ENCODE measurements at regions not wholly inside any gene's neighbourhood (a gene's known extent, or its start where the extent isn't known, plus 50 kb on each side); places are given as distances from the start of the nearest gene placed in this dataset.

- FAIRE-seq (no peak), DNase-seq (ENCODE audit: low read depth, low spot score) (no peak)
- Histone ChIP-seq H3K9me3 (ENCODE audit: control insufficient read depth, low read depth, low read length) (no peaks in the 10 kb centered on the region), H3K4me1 (ENCODE audit: control insufficient read depth, extremely low read depth, insufficient read depth, low read length) (no peaks in the 10 kb centered on the region), H3K4me2 (ENCODE audit: control insufficient read depth, extremely low read depth, insufficient read depth, low read depth, low read length) (no peak overlapping the region), H3K27ac (ENCODE audit: control insufficient read depth, insufficient read depth, low read length) (no peak overlapping the region), H2AFZ (ENCODE audit: control insufficient read depth, low read length) (no peak overlapping the region), H3K27me3 (ENCODE audit: control insufficient read depth, extremely low read depth, insufficient read depth, low read length) (no peaks in the 10 kb centered on the region), H3K36me3 (ENCODE audit: control insufficient read depth in 2 of 2, extremely low read depth in 1 of 2, insufficient read depth in 2 of 2, low read length in 2 of 2) (no peaks in the 10 kb centered on the region), H3K4me3 (ENCODE audit: control insufficient read depth in 2 of 3, extremely low read depth in 1 of 3, insufficient read depth in 2 of 3, low read depth in 1 of 3, low read length in 3 of 3) (no peak overlapping the region), H3K79me2 (ENCODE audit: control insufficient read depth, insufficient read depth, low read length) (no peaks in the 10 kb centered on the region), H3K9me1 (ENCODE audit: control insufficient read depth, extremely low read depth, insufficient read depth, low read length) (no peaks in the 10 kb centered on the region), H4K20me1 (ENCODE audit: control insufficient read depth, extremely low read depth, insufficient read depth, low read length) (no peaks in the 10 kb centered on the region), H3K9ac (ENCODE audit: control insufficient read depth, extremely low read depth, insufficient read depth, low read length) (no peak overlapping the region)
- dilution Hi-C loops (cut with MboI; ENCODE audit: extremely low pct_ligation_motif_present, low sequenced_read_pairs), result no loop called here
- TF ChIP-seq EZH2 (IDR thresholded peaks at IDR 0.05; ENCODE audit: low read length), result no peak
- no peak for TF ChIP-seq CTCF (optimal IDR thresholded peaks at IDR 0.05 in 1 of 3, IDR thresholded peaks at IDR 0.05 in 1 of 3, conservative IDR thresholded peaks at IDR 0.05 in 1 of 3; ENCODE audit: extremely low read depth in 1 of 3, insufficient read depth in 2 of 3, low read length in 3 of 3)
These were observed 117.8 kb downstream of the TLR4 start for GRCh38 chr9:117821954-117822353.

- H2AFZ ChIP-seq (ENCODE audit: control insufficient read depth, low read length), result no peak overlapping the region
- no peaks in the 10 kb centered on the region for H3K9me1 ChIP-seq (ENCODE audit: control insufficient read depth, extremely low read depth, insufficient read depth, low read length)
- H3K9me3 ChIP-seq (ENCODE audit: control insufficient read depth, low read depth, low read length), result no peaks in the 10 kb centered on the region
- H3K27ac ChIP-seq (ENCODE audit: control insufficient read depth, insufficient read depth, low read length), result no peak overlapping the region
- no peaks in the 10 kb centered on the region for H4K20me1 ChIP-seq (ENCODE audit: control insufficient read depth, extremely low read depth, insufficient read depth, low read length)
- no peaks in the 10 kb centered on the region for H3K79me2 ChIP-seq (ENCODE audit: control insufficient read depth, insufficient read depth, low read length)
- no peaks in the 10 kb centered on the region for H3K4me1 ChIP-seq (ENCODE audit: control insufficient read depth, extremely low read depth, insufficient read depth, low read length)
- no peaks in the 10 kb centered on the region for H3K27me3 ChIP-seq (ENCODE audit: control insufficient read depth, extremely low read depth, insufficient read depth, low read length)
- H3K9ac ChIP-seq (ENCODE audit: control insufficient read depth, extremely low read depth, insufficient read depth, low read length), result no peak overlapping the region
- FAIRE-seq (no peak), DNase-seq (ENCODE audit: low read depth, low spot score) (no peak)
- H3K4me2 ChIP-seq (ENCODE audit: control insufficient read depth, extremely low read depth, insufficient read depth, low read depth, low read length), result no peak overlapping the region
- H3K36me3 ChIP-seq (ENCODE audit: control insufficient read depth in 2 of 2, extremely low read depth in 1 of 2, insufficient read depth in 2 of 2, low read length in 2 of 2), result no peaks in the 10 kb centered on the region
- no peak overlapping the region for H3K4me3 ChIP-seq (ENCODE audit: control insufficient read depth in 2 of 3, extremely low read depth in 1 of 3, insufficient read depth in 2 of 3, low read depth in 1 of 3, low read length in 3 of 3)
- no peak for TF ChIP-seq EZH2 (IDR thresholded peaks at IDR 0.05; ENCODE audit: low read length)
- no peak for TF ChIP-seq CTCF (optimal IDR thresholded peaks at IDR 0.05 in 1 of 3, IDR thresholded peaks at IDR 0.05 in 1 of 3, conservative IDR thresholded peaks at IDR 0.05 in 1 of 3; ENCODE audit: extremely low read depth in 1 of 3, insufficient read depth in 2 of 3, low read length in 3 of 3)
- dilution Hi-C loops (cut with MboI; ENCODE audit: extremely low pct_ligation_motif_present, low sequenced_read_pairs), result no loop called here
These were observed 119.4 kb downstream of the TLR4 start for GRCh38 chr9:117823576-117823975.
